OCI-LY7 (cell line): ENCODE measurements at regions not wholly inside any gene's neighbourhood (a gene's known extent, or its start where the extent isn't known, plus 50 kb on each side); places are given as distances from the start of the nearest gene placed in this dataset.
"Not testable (repeated sequence)": the region's sequence is repeated elsewhere in the genome, so short reads cannot be mapped to it uniquely, and the experiment has no call there.

ENCODE experiments used
- BruUV-seq: library from RNA; stranded (reverse); fragments of 400-500 nt; replicated peaks from 2 replicates; lab custom pipeline; 2021; lab: Mats Ljungman, UMichigan
- CTCF ChIA-PET: fragments of 300-600 bp; sonication (Branson Sonifier 250); formaldehyde crosslinking; loops from one replicate; lab custom pipeline; 2022; ENCODE audit warnings: antibody characterized with exemption; ENCODE audit not compliant: unreplicated experiment; lab: Charles Lee
- POLR2A ChIA-PET: fragments of 300-600 bp; sonication (Branson Sonifier 250); formaldehyde crosslinking; loops from one replicate; lab custom pipeline; 2022; ENCODE audit warnings: antibody characterized with exemption; lab: Charles Lee
- DNase-seq: peaks from one replicate; pipeline ENCODE4 v3.0.0-alpha.2; 2015; ENCODE audit warnings: low spot score
- H2AFZ ChIP-seq: fragments of 200-600 bp; sonication (generic), shearing (Covaris generic); 2 replicates; pipeline ENCODE4 v1.6.1; 2014; ENCODE audit warnings: mild to moderate bottlenecking, antibody characterized with exemption, low read length, moderate library complexity
- H3K27ac ChIP-seq: fragments of 200-600 bp; sonication (generic); 2 replicates; pipeline ENCODE4 v1.5.1; 2014; ENCODE audit warnings: mixed run types, low read depth, mild to moderate bottlenecking, moderate library complexity, low read length, inconsistent platforms; ENCODE audit not compliant: poor library complexity, severe bottlenecking
- H3K36me3 ChIP-seq: fragments of 200-600 bp; sonication (generic); 2 replicates; pipeline ENCODE4 v1.6.1; 2014; ENCODE audit warnings: mild to moderate bottlenecking, antibody characterized with exemption, low read length, moderate library complexity, mixed read lengths; ENCODE audit not compliant: insufficient read depth
- H3K4me1 ChIP-seq: fragments of 200-600 bp; sonication (generic); 2 replicates; pipeline ENCODE4 v1.5.1; 2014; ENCODE audit warnings: mild to moderate bottlenecking, low read length; ENCODE audit not compliant: insufficient read depth, poor library complexity, severe bottlenecking
- H3K4me2 ChIP-seq: fragments of 200-600 bp; sonication (generic); 2 replicates; pipeline ENCODE4 v1.6.1; 2014; ENCODE audit warnings: mild to moderate bottlenecking, low read length
- H3K4me3 ChIP-seq: fragments of 200-600 bp; sonication (generic); 2 replicates; pipeline ENCODE4 v1.5.1; 2014; ENCODE audit warnings: mild to moderate bottlenecking, low read depth, low read length; ENCODE audit not compliant: poor library complexity, severe bottlenecking
- H3K79me2 ChIP-seq: fragments of 200-600 bp; sonication (generic); 2 replicates; pipeline ENCODE4 v1.6.1; 2016; ENCODE audit warnings: low read depth, mild to moderate bottlenecking, low read length, moderate library complexity, mixed read lengths; ENCODE audit not compliant: insufficient read depth
- H3K9me2 ChIP-seq: fragments of 200-600 bp; sonication (generic); 2 replicates; pipeline ENCODE4 v1.6.1; 2016; ENCODE audit warnings: mild to moderate bottlenecking, low read length, mixed read lengths; ENCODE audit not compliant: insufficient read depth
- H3K9me3 ChIP-seq: fragments of 200-600 bp; sonication (generic); 2 replicates; pipeline ENCODE4 v1.6.1; 2014; ENCODE audit warnings: mild to moderate bottlenecking, mixed run types, low read length, mixed read lengths
- H4K20me1 ChIP-seq: fragments of 200-600 bp; sonication (generic); 2 replicates; pipeline ENCODE4 v1.6.1; 2014; ENCODE audit warnings: mild to moderate bottlenecking, antibody characterized with exemption, low read length, moderate library complexity, mixed read lengths; ENCODE audit not compliant: insufficient read depth
- CTCF ChIP-seq: fragments of 200-600 bp; sonication (generic); conservative IDR thresholded peaks from 2 replicates; pipeline ENCODE4 v1.5.1; 2014; ENCODE audit warnings: mild to moderate bottlenecking, antibody characterized with exemption, low read length, moderate library complexity, mixed read lengths
- EZH2phosphoT487 ChIP-seq: fragments of 200-600 bp; sonication (generic); IDR thresholded peaks from 2 replicates; pipeline ENCODE4 v1.6.1; 2018; ENCODE audit warnings: low read depth, borderline replicate concordance, mild to moderate bottlenecking, mixed run types, antibody characterized with exemption, low read length, moderate library complexity, mixed read lengths
- intact Hi-C: fragments of 100-400 bp; cut with micrococcal nuclease; formaldehyde crosslinking; loops from one replicate; pipeline ENCODE4 v1.10.0; 2022; ENCODE audit not compliant: unreplicated experiment

- TF ChIP-seq CTCF: no peak
- no peaks in the 10 kb centered on the region for H3K9me2 ChIP-seq
- no peaks in the 10 kb centered on the region for H3K9me3 ChIP-seq
- H3K4me2 ChIP-seq: no peak overlapping the region
- ChIA-PET CTCF (no interaction called here), POLR2A (interaction anchor here (0.7 kb wide), 1 partner anchor 458 kb away, joined by 3 read pairs; no protein-coding TSS in a partner anchor)
- H3K27ac ChIP-seq: no peak overlapping the region
- H3K36me3 ChIP-seq: no peaks in the 10 kb centered on the region
- BruUV-seq: no TSS peak
- no peak overlapping the region for H3K4me3 ChIP-seq
- no peaks in the 10 kb centered on the region for H4K20me1 ChIP-seq
- no peak for DNase-seq
- H3K79me2 ChIP-seq: no peaks in the 10 kb centered on the region
- H3K4me1 ChIP-seq: no peaks in the 10 kb centered on the region
- intact Hi-C loops: no loop called here
- no peak overlapping the region for H2AFZ ChIP-seq
Observed at GRCh38 chr6:113365191-113365590, 492.0 kb upstream of the MARCKS start.

GRCh38 chr6:113366505-113366904, 490.6 kb upstream of the MARCKS start:
- H3K36me3 ChIP-seq: no peaks in the 10 kb centered on the region
- no peak overlapping the region for H3K27ac ChIP-seq
- no TSS peak for BruUV-seq
- H3K9me3 ChIP-seq: no peaks in the 10 kb centered on the region
- H3K4me3 ChIP-seq: no peak overlapping the region
- no peaks in the 10 kb centered on the region for H3K79me2 ChIP-seq
- ChIA-PET CTCF (no interaction called here), POLR2A (no interaction called here)
- no peaks in the 10 kb centered on the region for H4K20me1 ChIP-seq
- H3K4me2 ChIP-seq: no peak overlapping the region
- intact Hi-C loops: no loop called here
- no peaks in the 10 kb centered on the region for H3K9me2 ChIP-seq
- no peaks in the 10 kb centered on the region for H3K4me1 ChIP-seq
- TF ChIP-seq CTCF (no peak), EZH2phosphoT487 (no peak)
- H2AFZ ChIP-seq: no peak overlapping the region
- no peak for DNase-seq

GRCh38 chr6:113370508-113371502, 486.3 kb upstream of the MARCKS start:
- no peak for DNase-seq
- Histone ChIP-seq H4K20me1 (no peaks in the 10 kb centered on the region), H3K4me3 (no peak overlapping the region), H3K27ac (no peak overlapping the region), H3K79me2 (no peaks in the 10 kb centered on the region), H2AFZ (no peak overlapping the region), H3K9me3 (no peaks in the 10 kb centered on the region), H3K36me3 (no peaks in the 10 kb centered on the region), H3K4me1 (no peaks in the 10 kb centered on the region), H3K4me2 (no peak overlapping the region), H3K9me2 (no peaks in the 10 kb centered on the region)
- TF ChIP-seq EZH2phosphoT487: no peak
- no peak for TF ChIP-seq CTCF
- intact Hi-C loops: no loop called here
- BruUV-seq: no TSS peak
- CTCF ChIA-PET: no interaction called here
- POLR2A ChIA-PET: no interaction called here

GRCh38 chr6:113375466-113375865, 481.7 kb upstream of the MARCKS start:
- H2AFZ ChIP-seq, H3K79me2 ChIP-seq, BruUV-seq, H4K20me1 ChIP-seq, H3K4me3 ChIP-seq, H3K36me3 ChIP-seq, H3K27ac ChIP-seq, H3K4me1 ChIP-seq, H3K4me2 ChIP-seq, DNase-seq, H3K9me3 ChIP-seq, intact Hi-C loops, H3K9me2 ChIP-seq, CTCF ChIA-PET: not testable (repeated sequence)
- POLR2A ChIA-PET: interaction anchor here (1.0 to 1.7 kb wide), 2 partner anchors 9 to 61 kb away, joined by 3 read pairs; no protein-coding TSS in a partner anchor
